ENCODE measurements at regions not wholly inside any gene's neighbourhood (a gene's known extent, or its start where the extent isn't known, plus 50 kb on each side); places are given as distances from the start of the nearest gene placed in this dataset.

DNA sequence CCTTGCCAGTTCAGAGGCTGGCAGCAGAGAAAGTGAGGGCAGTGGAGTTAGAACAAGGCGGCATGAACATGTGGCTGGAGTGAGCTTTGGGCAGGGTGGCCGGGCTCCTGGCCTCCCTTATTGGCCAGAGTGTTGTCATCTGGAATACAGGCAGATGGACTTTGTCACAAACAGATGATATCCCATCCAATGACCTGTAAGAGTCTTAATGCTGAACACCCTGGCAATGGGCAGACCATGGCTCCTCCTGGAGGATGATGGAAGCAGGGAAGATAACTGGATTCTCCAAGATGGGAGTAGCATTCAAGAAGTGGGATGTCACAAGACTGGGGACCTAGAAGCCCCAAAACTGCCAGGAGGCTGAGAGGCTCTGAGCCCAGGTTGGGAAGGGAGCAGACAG, 242.1 kb downstream of the MAFB start:
- H3K4me3 ChIP-seq (ENCODE audit: low read depth, low read length) = no peak overlapping the region
- ChIA-PET POLR2A (no interaction called here), CTCF (no interaction called here)
- H3K9me3 ChIP-seq (ENCODE audit: control insufficient read depth, insufficient read depth, low read depth, low read length) = no peaks in the 10 kb centered on the region
- H3K27ac ChIP-seq (ENCODE audit: extremely low read depth, low read depth, low read length) = no peak overlapping the region
- no peaks in the 10 kb centered on the region for H3K36me3 ChIP-seq (ENCODE audit: control insufficient read depth in 2 of 2, insufficient read depth in 1 of 2, low read length in 2 of 2)
- TF ChIP-seq, protein P1, sequence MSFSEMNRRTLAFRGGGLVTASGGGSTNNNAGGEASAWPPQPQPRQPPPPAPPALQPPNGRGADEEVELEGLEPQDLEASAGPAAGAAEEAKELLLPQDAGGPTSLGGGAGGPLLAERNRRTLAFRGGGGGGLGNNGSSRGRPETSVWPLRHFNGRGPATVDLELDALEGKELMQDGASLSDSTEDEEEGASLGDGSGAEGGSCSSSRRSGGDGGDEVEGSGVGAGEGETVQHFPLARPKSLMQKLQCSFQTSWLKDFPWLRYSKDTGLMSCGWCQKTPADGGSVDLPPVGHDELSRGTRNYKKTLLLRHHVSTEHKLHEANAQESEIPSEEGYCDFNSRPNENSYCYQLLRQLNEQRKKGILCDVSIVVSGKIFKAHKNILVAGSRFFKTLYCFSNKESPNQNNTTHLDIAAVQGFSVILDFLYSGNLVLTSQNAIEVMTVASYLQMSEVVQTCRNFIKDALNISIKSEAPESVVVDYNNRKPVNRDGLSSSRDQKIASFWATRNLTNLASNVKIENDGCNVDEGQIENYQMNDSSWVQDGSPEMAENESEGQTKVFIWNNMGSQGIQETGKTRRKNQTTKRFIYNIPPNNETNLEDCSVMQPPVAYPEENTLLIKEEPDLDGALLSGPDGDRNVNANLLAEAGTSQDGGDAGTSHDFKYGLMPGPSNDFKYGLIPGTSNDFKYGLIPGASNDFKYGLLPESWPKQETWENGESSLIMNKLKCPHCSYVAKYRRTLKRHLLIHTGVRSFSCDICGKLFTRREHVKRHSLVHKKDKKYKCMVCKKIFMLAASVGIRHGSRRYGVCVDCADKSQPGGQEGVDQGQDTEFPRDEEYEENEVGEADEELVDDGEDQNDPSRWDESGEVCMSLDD (tag by site-specific recombination; IDR thresholded peaks at IDR 0.05) = no peak
- TF ChIP-seq PRDM1 (tag by site-specific recombination; IDR thresholded peaks at IDR 0.05) = no peak
- no peak for TF ChIP-seq ZIC2 (tag by site-specific recombination; IDR thresholded peaks at IDR 0.05)
- TF ChIP-seq, protein P2, sequence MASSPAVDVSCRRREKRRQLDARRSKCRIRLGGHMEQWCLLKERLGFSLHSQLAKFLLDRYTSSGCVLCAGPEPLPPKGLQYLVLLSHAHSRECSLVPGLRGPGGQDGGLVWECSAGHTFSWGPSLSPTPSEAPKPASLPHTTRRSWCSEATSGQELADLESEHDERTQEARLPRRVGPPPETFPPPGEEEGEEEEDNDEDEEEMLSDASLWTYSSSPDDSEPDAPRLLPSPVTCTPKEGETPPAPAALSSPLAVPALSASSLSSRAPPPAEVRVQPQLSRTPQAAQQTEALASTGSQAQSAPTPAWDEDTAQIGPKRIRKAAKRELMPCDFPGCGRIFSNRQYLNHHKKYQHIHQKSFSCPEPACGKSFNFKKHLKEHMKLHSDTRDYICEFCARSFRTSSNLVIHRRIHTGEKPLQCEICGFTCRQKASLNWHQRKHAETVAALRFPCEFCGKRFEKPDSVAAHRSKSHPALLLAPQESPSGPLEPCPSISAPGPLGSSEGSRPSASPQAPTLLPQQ (tag by site-specific recombination; IDR thresholded peaks at IDR 0.05) = no peak
- TF ChIP-seq, protein P3, sequence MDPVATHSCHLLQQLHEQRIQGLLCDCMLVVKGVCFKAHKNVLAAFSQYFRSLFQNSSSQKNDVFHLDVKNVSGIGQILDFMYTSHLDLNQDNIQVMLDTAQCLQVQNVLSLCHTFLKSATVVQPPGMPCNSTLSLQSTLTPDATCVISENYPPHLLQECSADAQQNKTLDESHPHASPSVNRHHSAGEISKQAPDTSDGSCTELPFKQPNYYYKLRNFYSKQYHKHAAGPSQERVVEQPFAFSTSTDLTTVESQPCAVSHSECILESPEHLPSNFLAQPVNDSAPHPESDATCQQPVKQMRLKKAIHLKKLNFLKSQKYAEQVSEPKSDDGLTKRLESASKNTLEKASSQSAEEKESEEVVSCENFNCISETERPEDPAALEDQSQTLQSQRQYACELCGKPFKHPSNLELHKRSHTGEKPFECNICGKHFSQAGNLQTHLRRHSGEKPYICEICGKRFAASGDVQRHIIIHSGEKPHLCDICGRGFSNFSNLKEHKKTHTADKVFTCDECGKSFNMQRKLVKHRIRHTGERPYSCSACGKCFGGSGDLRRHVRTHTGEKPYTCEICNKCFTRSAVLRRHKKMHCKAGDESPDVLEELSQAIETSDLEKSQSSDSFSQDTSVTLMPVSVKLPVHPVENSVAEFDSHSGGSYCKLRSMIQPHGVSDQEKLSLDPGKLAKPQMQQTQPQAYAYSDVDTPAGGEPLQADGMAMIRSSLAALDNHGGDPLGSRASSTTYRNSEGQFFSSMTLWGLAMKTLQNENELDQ (tag by site-specific recombination; IDR thresholded peaks at IDR 0.05; ENCODE audit: low read depth) = no peak
- TF ChIP-seq ZNF560 (tag by site-specific recombination; IDR thresholded peaks at IDR 0.05; ENCODE audit: borderline replicate concordance) = no peak
- TF ChIP-seq ZNF133 (tag by site-specific recombination; IDR thresholded peaks at IDR 0.05) = no peak
- H3K4me1 ChIP-seq (ENCODE audit: control insufficient read depth, insufficient read depth, low read length) = no peaks in the 10 kb centered on the region

DNA sequence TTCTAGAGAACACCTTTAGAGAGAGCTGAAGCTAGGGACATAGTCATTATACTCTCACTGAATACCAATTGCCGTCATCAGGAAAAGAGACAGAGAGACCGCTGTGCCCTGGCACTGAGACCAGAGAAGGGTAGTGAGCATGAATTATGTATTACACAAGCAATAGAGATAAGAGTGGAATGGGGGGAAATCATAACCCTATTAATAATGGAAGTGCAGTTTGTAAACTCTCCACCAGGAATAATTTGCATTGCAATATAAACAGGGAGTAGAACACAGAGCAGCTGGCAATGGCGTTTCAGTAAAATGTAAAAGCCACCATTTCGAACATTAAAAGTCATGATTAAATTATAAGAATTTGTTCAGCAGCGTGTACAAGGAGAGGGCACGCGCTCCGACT, 244.5 kb downstream of the MAFB start:
- ChIA-PET POLR2A (interaction anchor here (1.2 kb wide), 1 partner anchor 245 kb away, joined by 3 read pairs; the partner anchor contains the start of gene MAFB), CTCF (no interaction called here)

DNA sequence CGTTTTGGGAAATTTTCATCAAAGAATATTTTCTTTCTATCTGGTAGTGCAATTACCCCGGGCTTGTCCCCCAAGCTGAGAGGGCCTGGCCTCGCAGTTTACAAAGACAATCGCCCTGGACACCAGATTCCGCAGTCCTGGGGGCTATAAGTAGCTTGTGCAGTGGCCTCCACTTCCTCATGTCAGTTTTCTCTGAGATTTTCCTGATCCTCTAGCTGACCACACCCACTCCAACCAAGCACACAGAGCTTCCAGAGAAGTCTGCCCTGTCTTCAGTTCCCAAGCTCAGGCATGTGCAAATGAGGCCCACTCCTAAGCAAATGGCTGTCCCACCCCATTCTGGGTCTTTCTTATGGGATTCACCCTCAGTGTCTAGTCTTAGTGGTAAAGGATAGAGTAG, 245.3 kb downstream of the MAFB start:
- Histone ChIP-seq H3K4me3 (ENCODE audit: low read depth, low read length) (no peak overlapping the region), H3K36me3 (ENCODE audit: control insufficient read depth in 2 of 2, insufficient read depth in 1 of 2, low read length in 2 of 2) (no peaks in the 10 kb centered on the region)
- POLR2A ChIA-PET = interaction anchor here (1.2 kb wide), 1 partner anchor 245 kb away, joined by 3 read pairs; the partner anchor contains the start of gene MAFB

More for the DNA sequence above, 244.5 kb downstream of the MAFB start:
- H3K27ac ChIP-seq (ENCODE audit: extremely low read depth, low read depth, low read length) = no peak overlapping the region
- H3K4me3 ChIP-seq (ENCODE audit: low read depth, low read length) = no peak overlapping the region
- H3K4me1 ChIP-seq (ENCODE audit: control insufficient read depth, insufficient read depth, low read length) = no peaks in the 10 kb centered on the region
- H3K36me3 ChIP-seq (ENCODE audit: control insufficient read depth in 2 of 2, insufficient read depth in 1 of 2, low read length in 2 of 2) = no peaks in the 10 kb centered on the region
- H3K9me3 ChIP-seq (ENCODE audit: control insufficient read depth, insufficient read depth, low read depth, low read length) = no peaks in the 10 kb centered on the region
- no peak for TF ChIP-seq ZNF169 (tag by site-specific recombination; IDR thresholded peaks at IDR 0.05)
- no peak for TF ChIP-seq SALL2 (tag by site-specific recombination; IDR thresholded peaks at IDR 0.05; ENCODE audit: borderline replicate concordance)
- TF ChIP-seq ZNF350 (tag by site-specific recombination; IDR thresholded peaks at IDR 0.05) = no peak
- no peak for TF ChIP-seq ZNF747 (tag by site-specific recombination; IDR thresholded peaks at IDR 0.05)
- TF ChIP-seq KLF9 (tag by site-specific recombination; IDR thresholded peaks at IDR 0.05; ENCODE audit: low read depth) = no peak
- TF ChIP-seq ZNF621 (tag by site-specific recombination; IDR thresholded peaks at IDR 0.05) = no peak
- no peak for TF ChIP-seq ZNF354C (tag by site-specific recombination; IDR thresholded peaks at IDR 0.05; ENCODE audit: borderline replicate concordance, low read depth)
- no peak for TF ChIP-seq ZNF792 (tag by site-specific recombination; IDR thresholded peaks at IDR 0.05)
- TF ChIP-seq MYNN (tag by site-specific recombination; IDR thresholded peaks at IDR 0.05; ENCODE audit: borderline replicate concordance) = no peak
- no peak for TF ChIP-seq ZBTB8A (tag by site-specific recombination; IDR thresholded peaks at IDR 0.05)
- TF ChIP-seq ZNF571 (tag by site-specific recombination; IDR thresholded peaks at IDR 0.05) = no peak
- TF ChIP-seq, protein P4, sequence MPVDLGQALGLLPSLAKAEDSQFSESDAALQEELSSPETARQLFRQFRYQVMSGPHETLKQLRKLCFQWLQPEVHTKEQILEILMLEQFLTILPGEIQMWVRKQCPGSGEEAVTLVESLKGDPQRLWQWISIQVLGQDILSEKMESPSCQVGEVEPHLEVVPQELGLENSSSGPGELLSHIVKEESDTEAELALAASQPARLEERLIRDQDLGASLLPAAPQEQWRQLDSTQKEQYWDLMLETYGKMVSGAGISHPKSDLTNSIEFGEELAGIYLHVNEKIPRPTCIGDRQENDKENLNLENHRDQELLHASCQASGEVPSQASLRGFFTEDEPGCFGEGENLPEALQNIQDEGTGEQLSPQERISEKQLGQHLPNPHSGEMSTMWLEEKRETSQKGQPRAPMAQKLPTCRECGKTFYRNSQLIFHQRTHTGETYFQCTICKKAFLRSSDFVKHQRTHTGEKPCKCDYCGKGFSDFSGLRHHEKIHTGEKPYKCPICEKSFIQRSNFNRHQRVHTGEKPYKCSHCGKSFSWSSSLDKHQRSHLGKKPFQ (tag by site-specific recombination; IDR thresholded peaks at IDR 0.05) = no peak

More for the DNA sequence above, 245.3 kb downstream of the MAFB start:
- TF ChIP-seq, protein P5, sequence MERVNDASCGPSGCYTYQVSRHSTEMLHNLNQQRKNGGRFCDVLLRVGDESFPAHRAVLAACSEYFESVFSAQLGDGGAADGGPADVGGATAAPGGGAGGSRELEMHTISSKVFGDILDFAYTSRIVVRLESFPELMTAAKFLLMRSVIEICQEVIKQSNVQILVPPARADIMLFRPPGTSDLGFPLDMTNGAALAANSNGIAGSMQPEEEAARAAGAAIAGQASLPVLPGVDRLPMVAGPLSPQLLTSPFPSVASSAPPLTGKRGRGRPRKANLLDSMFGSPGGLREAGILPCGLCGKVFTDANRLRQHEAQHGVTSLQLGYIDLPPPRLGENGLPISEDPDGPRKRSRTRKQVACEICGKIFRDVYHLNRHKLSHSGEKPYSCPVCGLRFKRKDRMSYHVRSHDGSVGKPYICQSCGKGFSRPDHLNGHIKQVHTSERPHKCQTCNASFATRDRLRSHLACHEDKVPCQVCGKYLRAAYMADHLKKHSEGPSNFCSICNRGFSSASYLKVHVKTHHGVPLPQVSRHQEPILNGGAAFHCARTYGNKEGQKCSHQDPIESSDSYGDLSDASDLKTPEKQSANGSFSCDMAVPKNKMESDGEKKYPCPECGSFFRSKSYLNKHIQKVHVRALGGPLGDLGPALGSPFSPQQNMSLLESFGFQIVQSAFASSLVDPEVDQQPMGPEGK (tag by site-specific recombination; IDR thresholded peaks at IDR 0.05) = no peak
- CTCF ChIA-PET = no interaction called here
- Histone ChIP-seq H3K4me1 (ENCODE audit: control insufficient read depth, insufficient read depth, low read length) (no peaks in the 10 kb centered on the region), H3K9me3 (ENCODE audit: control insufficient read depth, insufficient read depth, low read depth, low read length) (no peaks in the 10 kb centered on the region), H3K27ac (ENCODE audit: extremely low read depth, low read depth, low read length) (no peak overlapping the region)

All from HEK293 (cell line).